Panc1 (cell line): ENCODE measurements at regions not wholly inside any gene's neighbourhood (a gene's known extent, or its start where the extent isn't known, plus 50 kb on each side); places are given as distances from the start of the nearest gene placed in this dataset.

Experiments used
- CTCF ChIP-seq: fragments of 450-650 bp; IDR thresholded peaks from 2 replicates; pipeline ENCODE4 v1.5.1; 2017; ENCODE audit warnings: mild to moderate bottlenecking
- POLR2AphosphoS5 ChIP-seq: IDR thresholded peaks from 2 replicates; pipeline ENCODE4 v1.6.1; 2012; ENCODE audit warnings: mild to moderate bottlenecking, low read depth, low read length, moderate library complexity
- SIN3A ChIP-seq: IDR thresholded peaks from 2 replicates; pipeline ENCODE4 v1.6.1; 2012; ENCODE audit warnings: low read depth, mild to moderate bottlenecking, low read length, moderate library complexity, borderline replicate concordance; ENCODE audit not compliant: insufficient read depth

- TF ChIP-seq POLR2AphosphoS5: no peak
- no peak for TF ChIP-seq CTCF
- no peak for TF ChIP-seq SIN3A
Observed at GRCh38 chr5:12323637-12324229, 419.5 kb upstream of the CTNND2 start.
